HCT116 (cell line): ENCODE measurements at regions not wholly inside any gene's neighbourhood (a gene's known extent, or its start where the extent isn't known, plus 50 kb on each side); places are given as distances from the start of the nearest gene placed in this dataset.

Source experiments
- EZH2 ChIP-seq: fragments of 200-600 bp; sonication (generic); IDR thresholded peaks from 2 replicates; pipeline ENCODE4 v1.6.1; 2017; ENCODE audit warnings: antibody characterized with exemption, mixed run types
- POLR2A ChIP-seq: IDR thresholded peaks from 2 replicates; pipeline ENCODE4 v1.7.0; 2011; ENCODE audit warnings: borderline replicate concordance; ENCODE audit not compliant: insufficient read depth, insufficient read length; ENCODE audit errors: extremely low read depth
- RAD21 ChIP-seq: IDR thresholded peaks from 2 replicates; pipeline ENCODE4 v1.6.1; 2012; ENCODE audit warnings: low read depth, mild to moderate bottlenecking
- SIN3A ChIP-seq: IDR thresholded peaks from 2 replicates; pipeline ENCODE4 v1.6.1; 2012; ENCODE audit warnings: low read depth
- TF ChIP-seq, protein P1 (sequence below), 3 experiments: fragments of 200-600 bp in 1 of 3; sonication (generic) in 1 of 3; IDR thresholded peaks in 2 of 3; conservative IDR thresholded peaks in 1 of 3; 2 replicates each; pipeline ENCODE4 v1.5.1; 2012 to 2017; ENCODE audit warnings: low read depth in 2 of 3, low read length in 2 of 3, antibody characterized with exemption in 1 of 3, borderline replicate concordance in 1 of 3, control low read depth in 1 of 3, mild to moderate bottlenecking in 1 of 3, mixed read lengths in 1 of 3, mixed run types in 1 of 3, moderate library complexity in 1 of 3; ENCODE audit not compliant: insufficient read depth in 1 of 3

GRCh38 chrX:9282325-9282724 is 182.5 kb upstream of the TBL1X start:
- TF ChIP-seq RAD21: no peak
- TF ChIP-seq SIN3A: no peak
- TF ChIP-seq, protein P1, sequence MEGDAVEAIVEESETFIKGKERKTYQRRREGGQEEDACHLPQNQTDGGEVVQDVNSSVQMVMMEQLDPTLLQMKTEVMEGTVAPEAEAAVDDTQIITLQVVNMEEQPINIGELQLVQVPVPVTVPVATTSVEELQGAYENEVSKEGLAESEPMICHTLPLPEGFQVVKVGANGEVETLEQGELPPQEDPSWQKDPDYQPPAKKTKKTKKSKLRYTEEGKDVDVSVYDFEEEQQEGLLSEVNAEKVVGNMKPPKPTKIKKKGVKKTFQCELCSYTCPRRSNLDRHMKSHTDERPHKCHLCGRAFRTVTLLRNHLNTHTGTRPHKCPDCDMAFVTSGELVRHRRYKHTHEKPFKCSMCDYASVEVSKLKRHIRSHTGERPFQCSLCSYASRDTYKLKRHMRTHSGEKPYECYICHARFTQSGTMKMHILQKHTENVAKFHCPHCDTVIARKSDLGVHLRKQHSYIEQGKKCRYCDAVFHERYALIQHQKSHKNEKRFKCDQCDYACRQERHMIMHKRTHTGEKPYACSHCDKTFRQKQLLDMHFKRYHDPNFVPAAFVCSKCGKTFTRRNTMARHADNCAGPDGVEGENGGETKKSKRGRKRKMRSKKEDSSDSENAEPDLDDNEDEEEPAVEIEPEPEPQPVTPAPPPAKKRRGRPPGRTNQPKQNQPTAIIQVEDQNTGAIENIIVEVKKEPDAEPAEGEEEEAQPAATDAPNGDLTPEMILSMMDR (IDR thresholded peaks at IDR 0.05 in 2 of 3, conservative IDR thresholded peaks at IDR 0.05 in 1 of 3; ENCODE audit: borderline replicate concordance in 1 of 3, insufficient read depth in 1 of 3, low read depth in 2 of 3, low read length in 2 of 3): no peak
- TF ChIP-seq EZH2: no peak
- no peak for TF ChIP-seq POLR2A
